ENCODE measurements at regions not wholly inside any gene's neighbourhood (a gene's known extent, or its start where the extent isn't known, plus 50 kb on each side); places are given as distances from the start of the nearest gene placed in this dataset.

- BruUV-seq (replicated peaks) = no TSS peak
Measured at GRCh38 chr7:145916776-145917175, 199.8 kb upstream of the CNTNAP2 start.

More at GRCh38 chr7:145916776-145917175, 199.8 kb upstream of the CNTNAP2 start:
- ATAC-seq = no peak
- in situ Hi-C loops (cut with MboI) (no loop called here), intact Hi-C loops (cut with micrococcal nuclease) (no loop called here)
- H3K9ac ChIP-seq (ENCODE audit: insufficient read depth in 1 of 2, low read depth in 2 of 2, low read length in 2 of 2) = no peak overlapping the region
- TF ChIP-seq CREB3L1 (IDR thresholded peaks at IDR 0.05; ENCODE audit: borderline replicate concordance, low read depth) = no peak
- TF ChIP-seq KLF13 (tag; IDR thresholded peaks at IDR 0.05; ENCODE audit: borderline replicate concordance, low read depth) = no peak
- no peak for TF ChIP-seq MTA1 (IDR thresholded peaks at IDR 0.05; ENCODE audit: borderline replicate concordance)
- TF ChIP-seq HES1 (IDR thresholded peaks at IDR 0.05; ENCODE audit: low read depth) = no peak
- no peak for TF ChIP-seq SREBF1 (IDR thresholded peaks at IDR 0.05; ENCODE audit: borderline replicate concordance, low read depth, low read length)
- TF ChIP-seq ZNF583 (CRISPR knock-in tag; IDR thresholded peaks at IDR 0.05) = no peak
- no peak for TF ChIP-seq ADNP (tag; IDR thresholded peaks at IDR 0.05)
- no peak for TF ChIP-seq POU5F1 (IDR thresholded peaks at IDR 0.05; ENCODE audit: borderline replicate concordance, low read depth, low read length, partially characterized antibody)
- no peak for TF ChIP-seq RAD21 (CRISPR knock-in tag; conservative IDR thresholded peaks at IDR 0.05 in 1 of 2, IDR thresholded peaks at IDR 0.05 in 1 of 2)
- no peak overlapping the region for H2AFZ ChIP-seq (ENCODE audit: low read depth, low read length)
- peaks cover 14% of the 10 kb centered on the region; the same call in 2 of the 3 replicates for H3K79me2 ChIP-seq (ENCODE audit: control insufficient read depth, insufficient read depth, low read length)
- ChIA-PET CTCF (ENCODE audit: low intra/inter-chr PET ratio) (no interaction called here), POLR2A (no interaction called here)
- no peaks in the 10 kb centered on the region for H3K4me1 ChIP-seq (replicated peaks in 1 of 2; ENCODE audit: control insufficient read depth in 2 of 2, insufficient read depth in 2 of 2, low read length in 2 of 2)
- no peak for DNase-seq (ENCODE audit: extremely low read depth in 1 of 4, low spot score in 3 of 4)
- no peak overlapping the region for H3K4me3 ChIP-seq
- H3K27ac ChIP-seq (ENCODE audit: extremely low read depth, low read depth, low read length) = no peak overlapping the region
- FAIRE-seq = no peak
- peaks cover 5% of the 10 kb centered on the region; the same call in 1 of the 2 replicates for H3K9me3 ChIP-seq (replicated peaks; ENCODE audit: control insufficient read depth, insufficient read depth, low read depth, low read length)
- no peaks in the 10 kb centered on the region for H4K20me1 ChIP-seq (replicated peaks; ENCODE audit: control insufficient read depth, insufficient read depth, low read length)
- no peaks in the 10 kb centered on the region for H3K9me1 ChIP-seq (ENCODE audit: control insufficient read depth, insufficient read depth, low read length)
- no peak overlapping the region for H3K4me2 ChIP-seq (ENCODE audit: insufficient read depth, low read length)
- WGBS (ENCODE audit: insufficient coverage, low coverage, missing lambda C conversion rate) = 58% methylated on average over 8 of the region's 8 CpGs
- H3K27me3 ChIP-seq (ENCODE audit: control insufficient read depth in 2 of 2, insufficient read depth in 2 of 2, low read length in 2 of 2) = no peaks in the 10 kb centered on the region
- peaks cover 6% of the 10 kb centered on the region; the same call in 1 of the 3 replicates for H3K36me3 ChIP-seq (ENCODE audit: control insufficient read depth, insufficient read depth, low read length)

Data from K562 (cell line).